H9 (cell line): ENCODE measurements at regions not wholly inside any gene's neighbourhood (a gene's known extent, or its start where the extent isn't known, plus 50 kb on each side); places are given as distances from the start of the nearest gene placed in this dataset.

Experiments used
- DNase-seq: peaks from one replicate; pipeline ENCODE4 v3.0.0-alpha.2; 2017
- H2AFZ ChIP-seq: one replicate; pipeline ENCODE4 v1.6.1; 2013; ENCODE audit warnings: mild to moderate bottlenecking, low read length, control low read depth, moderate library complexity
- H2AK5ac ChIP-seq: 2 replicates; pipeline ENCODE4 v1.6.1; 2013; ENCODE audit warnings: low read length, control low read depth, mixed read lengths; ENCODE audit not compliant: insufficient read length
- H2BK120ac ChIP-seq: one replicate; pipeline ENCODE4 v1.6.1; 2013; ENCODE audit warnings: low read depth, mild to moderate bottlenecking, low read length, control low read depth, inconsistent platforms; ENCODE audit not compliant: poor library complexity, severe bottlenecking
- H2BK12ac ChIP-seq: 2 replicates; pipeline ENCODE4 v1.6.1; 2013; ENCODE audit warnings: low read length, control low read depth, mixed read lengths, low read depth; ENCODE audit not compliant: insufficient read length
- H2BK15ac ChIP-seq: 2 replicates; pipeline ENCODE4 v1.6.1; 2013; ENCODE audit warnings: low read depth, low read length, control low read depth
- H2BK20ac ChIP-seq: one replicate; pipeline ENCODE4 v1.6.1; 2013; ENCODE audit warnings: low read depth, mild to moderate bottlenecking, low read length, control low read depth, inconsistent platforms; ENCODE audit not compliant: poor library complexity, severe bottlenecking
- H2BK5ac ChIP-seq: 2 replicates; pipeline ENCODE4 v1.6.1; 2013; ENCODE audit warnings: low read length, control low read depth, mixed read lengths; ENCODE audit not compliant: insufficient read length
- H3K14ac ChIP-seq: 2 replicates; pipeline ENCODE4 v1.6.1; 2013; ENCODE audit warnings: low read length, control low read depth; ENCODE audit not compliant: insufficient read depth
- H3K18ac ChIP-seq: 2 replicates; pipeline ENCODE4 v1.6.1; 2013; ENCODE audit warnings: low read depth, mild to moderate bottlenecking, mixed read lengths, low read length, control low read depth; ENCODE audit not compliant: insufficient read length
- H3K23ac ChIP-seq: 2 replicates; pipeline ENCODE4 v1.6.1; 2013; ENCODE audit warnings: low read length, control low read depth, mixed read lengths, low read depth; ENCODE audit not compliant: insufficient read length
- H3K23me2 ChIP-seq: 2 replicates; pipeline ENCODE4 v1.6.1; 2013; ENCODE audit warnings: low read depth, mild to moderate bottlenecking, mixed read lengths, low read length, control low read depth; ENCODE audit not compliant: insufficient read length, poor library complexity, severe bottlenecking
- H3K27ac ChIP-seq: 2 replicates; pipeline ENCODE4 v1.5.1; 2013; ENCODE audit warnings: low read length, control low read depth, mixed read lengths, low read depth; ENCODE audit not compliant: insufficient read length
- H3K27me3 ChIP-seq: 2 replicates; pipeline ENCODE4 v1.6.1; 2013; ENCODE audit warnings: low read length, control low read depth, inconsistent platforms; ENCODE audit not compliant: insufficient read depth
- H3K4ac ChIP-seq: 2 replicates; pipeline ENCODE4 v1.6.1; 2013; ENCODE audit warnings: low read depth, mild to moderate bottlenecking, control low read depth, inconsistent platforms, low read length, moderate library complexity
- H3K4me1 ChIP-seq: 2 replicates; pipeline ENCODE4 v1.6.1; 2013; ENCODE audit warnings: low read length, control low read depth, inconsistent platforms; ENCODE audit not compliant: insufficient read depth
- H3K4me2 ChIP-seq: 2 replicates; pipeline ENCODE4 v1.6.1; 2013; ENCODE audit warnings: low read length, control low read depth, mixed read lengths; ENCODE audit not compliant: insufficient read length, insufficient read depth
- H3K56ac ChIP-seq: 2 replicates; pipeline ENCODE4 v1.6.1; 2013; ENCODE audit warnings: low read depth, mild to moderate bottlenecking, mixed read lengths, low read length, control low read depth; ENCODE audit not compliant: insufficient read length
- H3K79me1 ChIP-seq: 2 replicates; pipeline ENCODE4 v1.6.1; 2013; ENCODE audit warnings: low read depth, mild to moderate bottlenecking, moderate library complexity, low read length, control low read depth, inconsistent platforms; ENCODE audit not compliant: insufficient read depth, poor library complexity, severe bottlenecking
- H3K79me2 ChIP-seq: 2 replicates; pipeline ENCODE4 v1.6.1; 2013; ENCODE audit warnings: low read length, control low read depth, inconsistent platforms; ENCODE audit not compliant: insufficient read depth
- H3K9ac ChIP-seq: 2 replicates; pipeline ENCODE4 v1.6.1; 2013; ENCODE audit warnings: low read length, control low read depth, mixed read lengths; ENCODE audit not compliant: insufficient read length; ENCODE audit errors: extremely low read depth
- H3K9me3 ChIP-seq: one replicate; pipeline ENCODE4 v1.6.1; 2013; ENCODE audit warnings: low read depth, low read length, inconsistent platforms; ENCODE audit not compliant: control insufficient read depth
- H3T11ph ChIP-seq: one replicate; pipeline ENCODE4 v1.6.1; 2013; ENCODE audit warnings: mild to moderate bottlenecking, low read length, control low read depth, inconsistent platforms
- H4K20me1 ChIP-seq: one replicate; pipeline ENCODE4 v1.6.1; 2013; ENCODE audit not compliant: control insufficient read depth, insufficient read length, insufficient read depth
- H4K5ac ChIP-seq: 2 replicates; pipeline ENCODE4 v1.6.1; 2013; ENCODE audit warnings: low read depth, mild to moderate bottlenecking, mixed read lengths, low read length, control low read depth; ENCODE audit not compliant: insufficient read length
- H4K8ac ChIP-seq: replicated peaks from 2 replicates; pipeline ENCODE4 v1.6.1; 2013; ENCODE audit warnings: low read length, control low read depth, mixed read lengths, low read depth; ENCODE audit not compliant: insufficient read length
- H4K91ac ChIP-seq: 2 replicates; pipeline ENCODE4 v1.6.1; 2013; ENCODE audit warnings: low read depth, mild to moderate bottlenecking, moderate library complexity, mixed read lengths, low read length, control low read depth; ENCODE audit not compliant: insufficient read length
- H3K27ac Mint-ChIP-seq, 3 experiments: 2 replicates in 2 of 3; 3 replicates in 1 of 3; pipeline ENCODE4 v1.8.0; 2020 to 2021; ENCODE audit warnings: mixed read lengths in 3 of 3, mild to moderate bottlenecking in 1 of 3, moderate library complexity in 1 of 3
- H3K27me3 Mint-ChIP-seq: 2 replicates; pipeline ENCODE4 v1.8.0; 2021; ENCODE audit warnings: low read depth, mild to moderate bottlenecking, moderate library complexity, mixed read lengths
- H3K36me3 Mint-ChIP-seq, 3 experiments: 2 replicates in 2 of 3; 3 replicates in 1 of 3; pipeline ENCODE4 v1.8.0; 2020 to 2021; ENCODE audit warnings: low read depth in 3 of 3, mixed read lengths in 3 of 3; ENCODE audit not compliant: insufficient read depth in 1 of 3
- H3K4me1 Mint-ChIP-seq, 2 experiments: 2 replicates each; pipeline ENCODE4 v1.8.0; 2020; ENCODE audit warnings: mixed read lengths in 2 of 2
- H3K4me3 Mint-ChIP-seq, 2 experiments: 2 replicates in 1 of 2; 3 replicates in 1 of 2; pipeline ENCODE4 v1.8.0; 2020 to 2021; ENCODE audit warnings: mild to moderate bottlenecking in 2 of 2, mixed read lengths in 2 of 2, moderate library complexity in 1 of 2
- H3K9me3 Mint-ChIP-seq, 2 experiments: 2 replicates in 1 of 2; 3 replicates in 1 of 2; pipeline ENCODE4 v1.8.0; 2020; ENCODE audit warnings: mild to moderate bottlenecking in 2 of 2, mixed read lengths in 2 of 2, moderate library complexity in 1 of 2
- CTCF ChIP-seq: fragments of 200-600 bp; sonication (generic); conservative IDR thresholded peaks from 3 replicates; pipeline ENCODE4 v1.8.0; 2021; ENCODE audit warnings: antibody characterized with exemption, mild to moderate bottlenecking

- Histone ChIP-seq H4K8ac (no peak overlapping the region), H3K79me1 (no peaks in the 10 kb centered on the region), H3T11ph (no peak overlapping the region), H2BK120ac (no peak overlapping the region), H3K27ac (no peak overlapping the region), H3K27me3 (no peaks in the 10 kb centered on the region), H3K9me3 (no peaks in the 10 kb centered on the region), H3K56ac (no peak overlapping the region), H2AK5ac (no peak overlapping the region), H3K9ac (no peak overlapping the region), H3K18ac (no peak overlapping the region), H3K23ac (no peak overlapping the region), H4K20me1 (no peaks in the 10 kb centered on the region), H2BK12ac (no peak overlapping the region), H3K4me2 (no peak overlapping the region), H4K5ac (no peak overlapping the region), H3K14ac (no peak overlapping the region), H2BK20ac (no peak overlapping the region), H2BK5ac (no peak overlapping the region), H3K4ac (no peak overlapping the region), H3K79me2 (no peaks in the 10 kb centered on the region), H3K4me1 (no peaks in the 10 kb centered on the region), H2BK15ac (no peak overlapping the region), H4K91ac (no peak overlapping the region), H2AFZ (no peak overlapping the region), H3K23me2 (no peaks in the 10 kb centered on the region)
- TF ChIP-seq CTCF, result no peak
- no peak overlapping the region for H3K27ac Mint-ChIP-seq
- no peak overlapping the region for H3K4me3 Mint-ChIP-seq
- no peak for DNase-seq
- H3K4me1 Mint-ChIP-seq, result no peaks in the 10 kb centered on the region
- H3K36me3 Mint-ChIP-seq, result no peaks in the 10 kb centered on the region
- peaks cover 0 to under 1% of the 10 kb centered on the region in 2 experiments; a peak in 2 of 5 replicates for H3K9me3 Mint-ChIP-seq
- H3K27me3 Mint-ChIP-seq, result no peaks in the 10 kb centered on the region; the same call in 1 of the 2 replicates
Measured at GRCh38 chr5:88116396-88116795, 152.2 kb downstream of the TMEM161B start.
